ENCODE measurements at regions not wholly inside any gene's neighbourhood (a gene's known extent, or its start where the extent isn't known, plus 50 kb on each side); places are given as distances from the start of the nearest gene placed in this dataset.

GRCh38 chr18:76149284-76149683 is 345.8 kb downstream of the ZNF516 start:
- CTCF ChIA-PET (ENCODE audit: unreplicated experiment), result no interaction called here
- H3K4me1 ChIP-seq (ENCODE audit: insufficient read depth, low read length, poor library complexity, severe bottlenecking), result no peaks in the 10 kb centered on the region
- no peak for DNase-seq (ENCODE audit: low spot score)
- H3K36me3 ChIP-seq (ENCODE audit: insufficient read depth, low read length), result no peaks in the 10 kb centered on the region
- H3K4me3 ChIP-seq (ENCODE audit: low read depth, low read length, poor library complexity, severe bottlenecking), result no peak overlapping the region
- H3K79me2 ChIP-seq (ENCODE audit: insufficient read depth, low read depth, low read length), result no peaks in the 10 kb centered on the region
- TF ChIP-seq EZH2phosphoT487 (IDR thresholded peaks at IDR 0.05; ENCODE audit: borderline replicate concordance, low read depth, low read length), result no peak
- TF ChIP-seq, protein P1, sequence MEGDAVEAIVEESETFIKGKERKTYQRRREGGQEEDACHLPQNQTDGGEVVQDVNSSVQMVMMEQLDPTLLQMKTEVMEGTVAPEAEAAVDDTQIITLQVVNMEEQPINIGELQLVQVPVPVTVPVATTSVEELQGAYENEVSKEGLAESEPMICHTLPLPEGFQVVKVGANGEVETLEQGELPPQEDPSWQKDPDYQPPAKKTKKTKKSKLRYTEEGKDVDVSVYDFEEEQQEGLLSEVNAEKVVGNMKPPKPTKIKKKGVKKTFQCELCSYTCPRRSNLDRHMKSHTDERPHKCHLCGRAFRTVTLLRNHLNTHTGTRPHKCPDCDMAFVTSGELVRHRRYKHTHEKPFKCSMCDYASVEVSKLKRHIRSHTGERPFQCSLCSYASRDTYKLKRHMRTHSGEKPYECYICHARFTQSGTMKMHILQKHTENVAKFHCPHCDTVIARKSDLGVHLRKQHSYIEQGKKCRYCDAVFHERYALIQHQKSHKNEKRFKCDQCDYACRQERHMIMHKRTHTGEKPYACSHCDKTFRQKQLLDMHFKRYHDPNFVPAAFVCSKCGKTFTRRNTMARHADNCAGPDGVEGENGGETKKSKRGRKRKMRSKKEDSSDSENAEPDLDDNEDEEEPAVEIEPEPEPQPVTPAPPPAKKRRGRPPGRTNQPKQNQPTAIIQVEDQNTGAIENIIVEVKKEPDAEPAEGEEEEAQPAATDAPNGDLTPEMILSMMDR (conservative IDR thresholded peaks at IDR 0.05; ENCODE audit: low read length), result no peak
- H3K9me2 ChIP-seq (ENCODE audit: insufficient read depth, low read length), result no peaks in the 10 kb centered on the region
- no peak overlapping the region for H2AFZ ChIP-seq (ENCODE audit: low read length)
- H3K27ac ChIP-seq (ENCODE audit: low read depth, low read length, poor library complexity, severe bottlenecking), result no peak overlapping the region
- intact Hi-C loops (cut with micrococcal nuclease; ENCODE audit: unreplicated experiment), result no loop called here
- BruUV-seq (replicated peaks), result no TSS peak
- H4K20me1 ChIP-seq (ENCODE audit: insufficient read depth, low read length), result no peaks in the 10 kb centered on the region
- H3K4me2 ChIP-seq (ENCODE audit: low read length), result no peak overlapping the region
- no peaks in the 10 kb centered on the region for H3K9me3 ChIP-seq (ENCODE audit: low read length)
- POLR2A ChIA-PET, result no interaction called here

DNA sequence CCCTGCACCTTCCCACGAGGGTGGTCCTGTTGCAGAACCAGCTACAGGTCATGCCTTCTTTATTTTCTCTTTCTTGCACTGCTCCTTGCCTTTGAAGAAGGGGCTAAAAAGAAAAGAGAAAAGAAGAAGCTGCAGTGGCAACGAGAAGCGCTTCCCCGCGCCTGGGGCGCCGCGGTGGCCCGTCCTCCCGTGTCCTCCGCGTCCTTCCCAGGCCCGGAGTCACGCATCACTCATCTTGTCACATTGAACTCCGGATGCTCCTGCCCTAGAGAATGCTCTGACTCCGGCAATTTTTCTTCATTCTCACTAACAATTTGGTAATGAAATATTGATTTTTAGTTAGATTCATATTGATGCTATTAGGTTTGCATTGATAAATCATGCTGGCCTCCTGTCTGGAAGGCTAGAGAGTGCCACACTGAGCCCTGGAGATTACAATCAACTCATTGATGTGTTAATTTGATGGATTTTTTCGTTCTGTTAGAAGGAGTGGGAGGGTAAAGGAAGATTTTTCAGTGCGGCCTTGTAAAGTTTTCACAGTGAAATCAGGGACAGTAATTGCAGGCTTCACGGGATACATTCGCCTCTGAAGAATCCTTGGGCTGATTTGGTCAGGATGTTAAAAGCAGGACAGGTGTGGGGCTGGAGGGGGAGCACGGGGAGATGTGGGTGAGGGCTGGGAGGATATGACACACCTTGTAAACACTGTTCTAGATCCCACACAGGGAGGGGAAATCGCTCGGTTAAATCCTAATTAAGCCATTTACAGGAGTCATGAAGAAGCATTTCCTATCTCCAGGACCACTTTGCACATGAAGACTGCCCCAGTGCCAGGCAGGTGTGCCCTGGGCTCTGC is 349.3 kb downstream of the ZNF516 start:
- no peak overlapping the region for H2AFZ ChIP-seq (ENCODE audit: low read length)
- TF ChIP-seq, protein P1 (conservative IDR thresholded peaks at IDR 0.05; ENCODE audit: low read length), result no peak
- no peak for TF ChIP-seq EZH2phosphoT487 (IDR thresholded peaks at IDR 0.05; ENCODE audit: borderline replicate concordance, low read depth, low read length)
- no peak overlapping the region for H3K4me3 ChIP-seq (ENCODE audit: low read depth, low read length, poor library complexity, severe bottlenecking)
- H3K27ac ChIP-seq (ENCODE audit: low read depth, low read length, poor library complexity, severe bottlenecking), result no peak overlapping the region
- no TSS peak for BruUV-seq (replicated peaks)
- ChIA-PET POLR2A (no interaction called here), CTCF (ENCODE audit: unreplicated experiment) (no interaction called here)
- H3K9me3 ChIP-seq (ENCODE audit: low read length), result no peaks in the 10 kb centered on the region
- no peak for DNase-seq (ENCODE audit: low spot score)
- H4K20me1 ChIP-seq (ENCODE audit: insufficient read depth, low read length), result no peaks in the 10 kb centered on the region
- H3K4me1 ChIP-seq (ENCODE audit: insufficient read depth, low read length, poor library complexity, severe bottlenecking), result no peaks in the 10 kb centered on the region
- no peaks in the 10 kb centered on the region for H3K36me3 ChIP-seq (ENCODE audit: insufficient read depth, low read length)
- no peaks in the 10 kb centered on the region for H3K9me2 ChIP-seq (ENCODE audit: insufficient read depth, low read length)
- H3K79me2 ChIP-seq (ENCODE audit: insufficient read depth, low read depth, low read length), result no peaks in the 10 kb centered on the region
- intact Hi-C loops (cut with micrococcal nuclease; ENCODE audit: unreplicated experiment), result no loop called here
- no peak overlapping the region for H3K4me2 ChIP-seq (ENCODE audit: low read length)

- H3K4me3 ChIP-seq (ENCODE audit: low read depth, low read length, poor library complexity, severe bottlenecking), result no peak overlapping the region
- no peaks in the 10 kb centered on the region for H3K36me3 ChIP-seq (ENCODE audit: insufficient read depth, low read length)
- TF ChIP-seq, protein P1 (conservative IDR thresholded peaks at IDR 0.05; ENCODE audit: low read length), result no peak
- no peak for TF ChIP-seq EZH2phosphoT487 (IDR thresholded peaks at IDR 0.05; ENCODE audit: borderline replicate concordance, low read depth, low read length)
- no peak for DNase-seq (ENCODE audit: low spot score)
- H3K4me2 ChIP-seq (ENCODE audit: low read length), result no peak overlapping the region
- no peaks in the 10 kb centered on the region for H3K4me1 ChIP-seq (ENCODE audit: insufficient read depth, low read length, poor library complexity, severe bottlenecking)
- no peak overlapping the region for H2AFZ ChIP-seq (ENCODE audit: low read length)
- no peak overlapping the region for H3K27ac ChIP-seq (ENCODE audit: low read depth, low read length, poor library complexity, severe bottlenecking)
- no TSS peak for BruUV-seq (replicated peaks)
- H4K20me1 ChIP-seq (ENCODE audit: insufficient read depth, low read length), result no peaks in the 10 kb centered on the region
- no peaks in the 10 kb centered on the region for H3K9me2 ChIP-seq (ENCODE audit: insufficient read depth, low read length)
- intact Hi-C loops (cut with micrococcal nuclease; ENCODE audit: unreplicated experiment), result no loop called here
- ChIA-PET CTCF (ENCODE audit: unreplicated experiment) (no interaction called here), POLR2A (no interaction called here)
- no peaks in the 10 kb centered on the region for H3K79me2 ChIP-seq (ENCODE audit: insufficient read depth, low read depth, low read length)
- H3K9me3 ChIP-seq (ENCODE audit: low read length), result no peaks in the 10 kb centered on the region
Observed at GRCh38 chr18:76144844-76145243, 350.2 kb downstream of the ZNF516 start.
